SK-N-SH (cell line): ENCODE measurements at regions not wholly inside any gene's neighbourhood (a gene's known extent, or its start where the extent isn't known, plus 50 kb on each side); places are given as distances from the start of the nearest gene placed in this dataset.

Experiments
- CTCF ChIA-PET: fragments of 300-600, 350-600 bp; formaldehyde crosslinking; extraction: SDS; loops from one replicate; lab custom pipeline; 2021; lab: Yijun Ruan, JAX
- POLR2A ChIA-PET: fragments of 350-600 bp; sonication (Branson Sonifier 250); formaldehyde crosslinking; extraction: SDS; loops from one replicate; lab custom pipeline; 2020; ENCODE audit warnings: antibody characterized with exemption, inconsistent platforms; lab: Yijun Ruan, JAX
- DNase-seq: peaks from one replicate; pipeline ENCODE4 v3.0.0; 2012
- H2AFZ ChIP-seq: fragments of 200-600 bp; sonication (generic); 2 replicates; pipeline ENCODE4 v1.8.1; 2016; ENCODE audit warnings: antibody characterized with exemption, mild to moderate bottlenecking, low read depth
- H3F3A ChIP-seq: fragments of 200-600 bp; sonication (generic); replicated peaks from 2 replicates; pipeline ENCODE3; 2016; ENCODE audit warnings: antibody characterized with exemption, mild to moderate bottlenecking; ENCODE audit not compliant: insufficient read depth
- H3K27ac ChIP-seq, 2 experiments: fragments of 200-500 bp in 1 of 2; fragments of 200-600 bp in 1 of 2; sonication (Bioruptor generic) in 1 of 2; sonication (generic), shearing (Covaris generic) in 1 of 2; 2 replicates each; pipeline versions ENCODE4 v1.5.1 to v1.6.1; 2014 to 2016; ENCODE audit warnings: low read depth in 2 of 2, inconsistent platforms in 1 of 2, low read length in 1 of 2, mild to moderate bottlenecking in 1 of 2, mixed read lengths in 1 of 2
- H3K27me3 ChIP-seq: fragments of 200-600 bp; sonication (generic), shearing (Covaris generic); 2 replicates; pipeline ENCODE4 v1.6.1; 2016; ENCODE audit warnings: mixed run types; ENCODE audit not compliant: insufficient read depth
- H3K36me3 ChIP-seq, 2 experiments: fragments of 200-500 bp in 1 of 2; fragments of 200-600 bp in 1 of 2; sonication (Bioruptor generic) in 1 of 2; sonication (generic) in 1 of 2; replicated peaks in 1 of 2; 2 replicates each; pipeline versions ENCODE3 to v1.5.1; 2014 to 2016; ENCODE audit warnings: low read length in 1 of 2, mild to moderate bottlenecking in 1 of 2; ENCODE audit not compliant: insufficient read depth in 2 of 2, control insufficient read depth in 1 of 2
- H3K4me1 ChIP-seq, 2 experiments: fragments of 200-500 bp in 1 of 2; fragments of 200-600 bp in 1 of 2; sonication (Bioruptor generic) in 1 of 2; sonication (generic), shearing (Covaris generic) in 1 of 2; 2 replicates each; pipeline versions ENCODE4 v1.5.1 to v1.6.1; 2014 to 2016; ENCODE audit warnings: low read depth in 1 of 2, low read length in 1 of 2, mixed run types in 1 of 2; ENCODE audit not compliant: insufficient read depth in 2 of 2, control insufficient read depth in 1 of 2
- H3K4me2 ChIP-seq: fragments of 200-600 bp; sonication (generic), shearing (Covaris generic); 2 replicates; pipeline ENCODE4 v1.6.1; 2017; ENCODE audit warnings: mixed run types
- H3K4me3 ChIP-seq, 2 experiments: fragments of 200-500 bp in 1 of 2; fragments of 200-600 bp in 1 of 2; sonication (Bioruptor generic) in 1 of 2; sonication (generic), shearing (Covaris generic) in 1 of 2; 2 replicates each; pipeline versions ENCODE4 v1.5.1 to v1.8.1; 2014 to 2016; ENCODE audit warnings: low read depth in 2 of 2, inconsistent platforms in 1 of 2, low read length in 1 of 2, mild to moderate bottlenecking in 1 of 2, mixed read lengths in 1 of 2, moderate library complexity in 1 of 2
- H3K79me2 ChIP-seq: fragments of 200-600 bp; sonication (generic); 2 replicates; pipeline ENCODE4 v1.8.1; 2017; ENCODE audit warnings: mild to moderate bottlenecking; ENCODE audit not compliant: insufficient read depth
- H3K9ac ChIP-seq: fragments of 200-600 bp; sonication (generic); 2 replicates; pipeline ENCODE4 v1.6.1; 2017; ENCODE audit warnings: mixed run types
- H3K9me2 ChIP-seq: fragments of 200-600 bp; sonication (generic); 2 replicates; pipeline ENCODE4 v1.6.1; 2017; ENCODE audit warnings: mixed run types
- H3K9me3 ChIP-seq: fragments of 200-600 bp; sonication (generic); 2 replicates; pipeline ENCODE4 v1.6.1; 2017; ENCODE audit warnings: mixed run types, mild to moderate bottlenecking, moderate library complexity
- H4K20me1 ChIP-seq: fragments of 200-600 bp; sonication (generic); 2 replicates; pipeline ENCODE4 v1.6.1; 2017; ENCODE audit warnings: mild to moderate bottlenecking, mixed run types; ENCODE audit not compliant: insufficient read depth
- FOSL2 ChIP-seq: IDR thresholded peaks from 2 replicates; pipeline ENCODE4 v1.4.0; 2012; ENCODE audit warnings: low read depth, mild to moderate bottlenecking, moderate library complexity, borderline replicate concordance
- FOXM1 ChIP-seq: IDR thresholded peaks from 2 replicates; pipeline ENCODE4 v1.4.0; 2012; ENCODE audit warnings: low read depth, mild to moderate bottlenecking
- GATA2 ChIP-seq: sonication (generic); formaldehyde crosslinking; IDR thresholded peaks from 2 replicates; pipeline ENCODE4 v1.5.0; 2020; ENCODE audit warnings: mild to moderate bottlenecking, missing genetic modification reagents
- IRF3 ChIP-seq: fragments of 150-350 bp; IDR thresholded peaks from 2 replicates; pipeline ENCODE4 v1.6.1; 2016; ENCODE audit warnings: mild to moderate bottlenecking, low read depth, low read length
- POLR2AphosphoS5 ChIP-seq: IDR thresholded peaks from 2 replicates; pipeline ENCODE4 v1.6.1; 2012; ENCODE audit warnings: low read depth, low read length
- RAD21 ChIP-seq: IDR thresholded peaks from 2 replicates; pipeline ENCODE4 v1.6.1; 2012; ENCODE audit warnings: mild to moderate bottlenecking, low read length
- REST ChIP-seq: IDR thresholded peaks from 2 replicates; pipeline ENCODE4 v1.6.1; 2012; ENCODE audit warnings: mild to moderate bottlenecking, low read depth, low read length, moderate library complexity
- RFX5 ChIP-seq: IDR thresholded peaks from 2 replicates; pipeline ENCODE4 v1.6.1; 2012; ENCODE audit warnings: mild to moderate bottlenecking, improper control_type of control experiment, low read length
- RXRA ChIP-seq: IDR thresholded peaks from 2 replicates; pipeline ENCODE4 v1.4.0; 2012; ENCODE audit warnings: low read depth, mild to moderate bottlenecking, borderline replicate concordance
- TAF1 ChIP-seq: IDR thresholded peaks from 2 replicates; pipeline ENCODE4 v1.6.1; 2012; ENCODE audit warnings: low read depth, mild to moderate bottlenecking, low read length, moderate library complexity, borderline replicate concordance
- TEAD4 ChIP-seq: IDR thresholded peaks from 2 replicates; pipeline ENCODE4 v1.4.0; 2012; ENCODE audit warnings: mild to moderate bottlenecking, borderline replicate concordance; ENCODE audit not compliant: insufficient read depth
- USF1 ChIP-seq: IDR thresholded peaks from 2 replicates; pipeline ENCODE4 v1.4.0; 2012; ENCODE audit warnings: low read depth, borderline replicate concordance
- USF2 ChIP-seq: fragments of 150-350 bp; IDR thresholded peaks from 2 replicates; pipeline ENCODE4 v1.6.1; 2017; ENCODE audit warnings: antibody characterized with exemption, low read length, low read depth, borderline replicate concordance
- WGBS: methylation state at CpG from one replicate; pipeline ENCODE4 v1.1.6; 2017; ENCODE audit warnings: low lambda C conversion rate; 5-methylcytosine and 5-hydroxymethylcytosine counted together

- no peak for TF ChIP-seq RFX5
- TF ChIP-seq IRF3, result no peak
- TF ChIP-seq FOXM1, result no peak
- no peak for TF ChIP-seq FOSL2
- no peak for TF ChIP-seq USF2
- TF ChIP-seq RXRA, result no peak
- TF ChIP-seq GATA2 (CRISPR knock-in tag), result no peak
Measured at GRCh38 chr7:18288322-18289037, 207.1 kb upstream of the HDAC9 start (continued).

GRCh38 chr7:18289788-18290187, 205.8 kb upstream of the HDAC9 start:
- peaks cover 0 to 2% of the 10 kb centered on the region in 2 experiments; a peak in 2 of 4 replicates for H3K4me1 ChIP-seq
- no peaks in the 10 kb centered on the region for H3K9me2 ChIP-seq
- no peaks in the 10 kb centered on the region for H3F3A ChIP-seq
- H3K9ac ChIP-seq, result no peak overlapping the region
- 5% methylated on average over 4 of the region's 4 CpGs for WGBS
- no peaks in the 10 kb centered on the region for H3K9me3 ChIP-seq
- no peak for DNase-seq
- TF ChIP-seq TAF1 (no peak), FOXM1 (no peak), RAD21 (no peak), POLR2AphosphoS5 (no peak), FOSL2 (no peak), TEAD4 (no peak)
- no peak overlapping the region for H3K27ac ChIP-seq
- no peak overlapping the region for H2AFZ ChIP-seq
- ChIA-PET CTCF (interaction anchor here (0.7 to 1.9 kb wide), 6 partner anchors 10 to 520 kb away, joined by 3 to 5 read pairs (median 4); no protein-coding TSS in a partner anchor), POLR2A (no interaction called here)
- H3K36me3 ChIP-seq, result no peaks in the 10 kb centered on the region
- no peaks in the 10 kb centered on the region for H3K79me2 ChIP-seq
- no peaks in the 10 kb centered on the region; the same call in 1 of the 2 replicates for H3K27me3 ChIP-seq
- H3K4me2 ChIP-seq, result no peak overlapping the region
- no peaks in the 10 kb centered on the region for H4K20me1 ChIP-seq
- no peak overlapping the region for H3K4me3 ChIP-seq

GRCh38 chr7:18290223-18290622, 205.3 kb upstream of the HDAC9 start:
- Histone ChIP-seq H4K20me1 (no peaks in the 10 kb centered on the region), H3K9me3 (no peaks in the 10 kb centered on the region), H3K4me1 (peaks cover 0 to 2% of the 10 kb centered on the region in 2 experiments; a peak in 2 of 4 replicates), H3K9ac (no peak overlapping the region), H3K27ac (no peak overlapping the region), H3K9me2 (no peaks in the 10 kb centered on the region), H3K4me3 (no peak overlapping the region), H3K27me3 (no peaks in the 10 kb centered on the region; the same call in 1 of the 2 replicates), H3K4me2 (no peak overlapping the region), H2AFZ (no peak overlapping the region), H3F3A (no peaks in the 10 kb centered on the region), H3K79me2 (no peaks in the 10 kb centered on the region), H3K36me3 (no peaks in the 10 kb centered on the region)
- DNase-seq, result no peak
- WGBS, result 11% methylated on average over 5 of the region's 5 CpGs
- ChIA-PET POLR2A (no interaction called here), CTCF (interaction anchor here (1.0 to 1.9 kb wide), 5 partner anchors 10 to 520 kb away, joined by 3 to 5 read pairs (median 3); no protein-coding TSS in a partner anchor)
- TF ChIP-seq REST, result no peak
- no peak for TF ChIP-seq TEAD4
- no peak for TF ChIP-seq TAF1
- TF ChIP-seq IRF3, result no peak
- no peak for TF ChIP-seq USF1
